Fibroblast of gingiva (primary cell): ENCODE measurements at regions not wholly inside any gene's neighbourhood (a gene's known extent, or its start where the extent isn't known, plus 50 kb on each side); places are given as distances from the start of the nearest gene placed in this dataset.
A peak's percentile ranks its signal among the peaks of the same experiment; 100 is the strongest.

Source experiments
- DNase-seq: peaks from one replicate; pipeline ENCODE4 v3.0.0-alpha.2; 2011; ENCODE audit warnings: low read depth

- peak; percentile 15 for DNase-seq
Observed at GRCh38 chr1:25080294-25081209, 150.5 kb upstream of the RUNX3 start.

GRCh38 chr1:25079048-25079447 lies 149.0 kb upstream of the RUNX3 start:
- DNase-seq: no peak

GRCh38 chr1:25074351-25075227 lies 144.5 kb upstream of the RUNX3 start:
- DNase-seq: no peak

- DNase-seq: no peak
Observed at GRCh38 chr1:25073640-25074270, 143.7 kb upstream of the RUNX3 start.

GRCh38 chr1:25072461-25072860 lies 142.4 kb upstream of the RUNX3 start:
- no peak for DNase-seq

- no peak for DNase-seq
Observed at GRCh38 chr1:25068829-25069228, 138.8 kb upstream of the RUNX3 start.

- no peak for DNase-seq
Observed at GRCh38 chr1:25068316-25068715, 138.2 kb upstream of the RUNX3 start.

GRCh38 chr1:25067518-25068251 lies 137.6 kb upstream of the RUNX3 start:
- no peak for DNase-seq

GRCh38 chr1:25066731-25067517 lies 136.8 kb upstream of the RUNX3 start:
- no peak for DNase-seq

- DNase-seq: no peak
Observed at GRCh38 chr1:25066256-25066655, 136.2 kb upstream of the RUNX3 start.

- peak; percentile 6 for DNase-seq
Observed at GRCh38 chr1:25065795-25066238, 135.7 kb upstream of the RUNX3 start.

GRCh38 chr1:25065321-25065721 lies 135.2 kb upstream of the RUNX3 start:
- no peak for DNase-seq

- DNase-seq: no peak
Observed at GRCh38 chr1:25064465-25065240, 134.6 kb upstream of the RUNX3 start.

- no peak for DNase-seq
Observed at GRCh38 chr1:25063591-25064416, 133.7 kb upstream of the RUNX3 start.

- no peak for DNase-seq
Observed at GRCh38 chr1:25062621-25063255, 132.7 kb upstream of the RUNX3 start.

- no peak for DNase-seq
Observed at GRCh38 chr1:25061261-25061995, 131.4 kb upstream of the RUNX3 start.

GRCh38 chr1:25057188-25057587 lies 127.1 kb upstream of the RUNX3 start:
- no peak for DNase-seq

- DNase-seq: no peak
Observed at GRCh38 chr1:25056536-25056935, 126.5 kb upstream of the RUNX3 start.
